Neural progenitor cell (in vitro differentiated cells): ENCODE measurements at regions not wholly inside any gene's neighbourhood (a gene's known extent, or its start where the extent isn't known, plus 50 kb on each side); places are given as distances from the start of the nearest gene placed in this dataset.

Experiments
- EZH2 ChIP-seq: fragments of 200-600 bp; sonication (generic); IDR thresholded peaks from 2 replicates; pipeline ENCODE4 v1.6.1; 2017; ENCODE audit warnings: antibody characterized with exemption, mild to moderate bottlenecking, moderate library complexity
- EZH2phosphoT487 ChIP-seq: fragments of 200-600 bp; sonication (generic); IDR thresholded peaks from 2 replicates; pipeline ENCODE4 v1.6.1; 2017; ENCODE audit warnings: antibody characterized with exemption
- TF ChIP-seq, protein P1 (sequence below): fragments of 200-600 bp; sonication (generic); IDR thresholded peaks from 2 replicates; pipeline ENCODE4 v1.5.1; 2017; ENCODE audit warnings: antibody characterized with exemption, mild to moderate bottlenecking

DNA sequence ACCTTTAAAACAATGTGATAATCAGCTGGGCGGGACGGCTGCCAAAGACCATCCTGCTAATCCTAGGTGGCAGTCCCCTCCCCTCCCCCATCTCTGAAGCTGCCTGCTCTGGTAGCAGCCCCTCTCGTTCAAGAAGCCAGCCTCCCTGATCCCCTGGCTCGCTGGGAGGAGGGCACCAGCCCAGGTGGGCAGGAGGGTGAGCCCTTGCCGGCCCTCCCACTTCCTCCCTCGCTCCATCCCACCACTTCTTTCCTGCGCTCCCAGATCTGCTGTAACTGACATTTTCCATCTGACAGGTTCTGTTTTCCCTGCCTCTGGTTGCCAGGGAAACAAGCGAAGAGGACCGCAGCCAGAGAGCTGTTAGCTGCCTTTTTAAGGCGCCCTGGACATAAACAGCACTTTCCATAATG is 155.7 kb upstream of the TNRC6C start:
- TF ChIP-seq, protein P1, sequence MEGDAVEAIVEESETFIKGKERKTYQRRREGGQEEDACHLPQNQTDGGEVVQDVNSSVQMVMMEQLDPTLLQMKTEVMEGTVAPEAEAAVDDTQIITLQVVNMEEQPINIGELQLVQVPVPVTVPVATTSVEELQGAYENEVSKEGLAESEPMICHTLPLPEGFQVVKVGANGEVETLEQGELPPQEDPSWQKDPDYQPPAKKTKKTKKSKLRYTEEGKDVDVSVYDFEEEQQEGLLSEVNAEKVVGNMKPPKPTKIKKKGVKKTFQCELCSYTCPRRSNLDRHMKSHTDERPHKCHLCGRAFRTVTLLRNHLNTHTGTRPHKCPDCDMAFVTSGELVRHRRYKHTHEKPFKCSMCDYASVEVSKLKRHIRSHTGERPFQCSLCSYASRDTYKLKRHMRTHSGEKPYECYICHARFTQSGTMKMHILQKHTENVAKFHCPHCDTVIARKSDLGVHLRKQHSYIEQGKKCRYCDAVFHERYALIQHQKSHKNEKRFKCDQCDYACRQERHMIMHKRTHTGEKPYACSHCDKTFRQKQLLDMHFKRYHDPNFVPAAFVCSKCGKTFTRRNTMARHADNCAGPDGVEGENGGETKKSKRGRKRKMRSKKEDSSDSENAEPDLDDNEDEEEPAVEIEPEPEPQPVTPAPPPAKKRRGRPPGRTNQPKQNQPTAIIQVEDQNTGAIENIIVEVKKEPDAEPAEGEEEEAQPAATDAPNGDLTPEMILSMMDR = no peak
- no peak for TF ChIP-seq EZH2
- TF ChIP-seq EZH2phosphoT487 = no peak
